Gastrocnemius medialis (tissue), 4 donors: ENCODE measurements at regions not wholly inside any gene's neighbourhood (a gene's known extent, or its start where the extent isn't known, plus 50 kb on each side); places are given as distances from the start of the nearest gene placed in this dataset.

ENCODE experiments used
- ATAC-seq, 2 donors: fragments of 150-250 bp; one replicate each; pipeline ENCODE4 v1.9.1; 2016
- DNase-seq, 2 donors: peaks; one replicate each; pipeline ENCODE4 v3.0.0-alpha.2; 2019
- H3K27ac ChIP-seq, 4 donors: fragments of 200-600 bp; sonication (generic); 1 replicate in 1 of 4; 2 replicates in 3 of 4; pipeline ENCODE4 v1.5.1; 2016 to 2018; ENCODE audit warnings: mild to moderate bottlenecking in 2 of 4, moderate library complexity in 1 of 4
- H3K27me3 ChIP-seq, 3 donors: fragments of 200-600 bp; sonication (generic) in 2 of 3; 1 replicate in 1 of 3; 2 replicates in 2 of 3; pipeline versions ENCODE4 v1.5.1 to v1.6.0; 2016 to 2019; ENCODE audit warnings: mild to moderate bottlenecking in 1 of 3, moderate library complexity in 1 of 3
- H3K36me3 ChIP-seq, 2 donors: fragments of 200-600 bp; sonication (generic) in 1 of 2; one replicate each; pipeline ENCODE4 v1.5.1; 2017 to 2018
- H3K4me1 ChIP-seq, 2 donors: fragments of 200-600 bp; sonication (generic) in 1 of 2; one replicate each; pipeline ENCODE4 v1.5.1; 2016 to 2017; ENCODE audit warnings: mild to moderate bottlenecking in 2 of 2
- H3K4me3 ChIP-seq, 4 donors: fragments of 200-600 bp; sonication (generic) in 3 of 4; 1 replicate in 1 of 4; 2 replicates in 3 of 4; pipeline ENCODE4 v1.5.1; 2016 to 2019; ENCODE audit warnings: mild to moderate bottlenecking in 2 of 4
- H3K9me3 ChIP-seq, 3 donors: fragments of 200-600 bp; sonication (generic) in 2 of 3; 1 replicate in 1 of 3; 2 replicates in 2 of 3; pipeline ENCODE4 v1.5.1; 2016 to 2019
- POLR2A ChIP-seq, 2 donors: fragments of 450-650 bp; IDR thresholded peaks; one replicate each; pipeline ENCODE4 v1.6.1; 2017; ENCODE audit warnings: antibody characterized with exemption in 2 of 2, mild to moderate bottlenecking in 2 of 2, moderate library complexity in 2 of 2
- in situ Hi-C, 4 donors: fragments of 200-750 bp; cut with MboI; loops; one replicate each; pipeline versions ENCODE4 v1.15.0 to v1.8.0; 2017; ENCODE audit warnings: low sequenced_read_pairs in 4 of 4
- intact Hi-C: fragments of 100-400 bp; cut with DNase I; formaldehyde crosslinking; loops from one replicate; pipeline ENCODE4 v1.15.1; 2023; ENCODE audit warnings: low total_unique reads
- TF ChIP-seq, protein P1 (sequence below), 5 experiments: fragments of 450-650 bp in 3 of 5; fragments of 200-600 bp in 2 of 5; sonication (generic) in 2 of 5; IDR thresholded peaks in 4 of 5; conservative IDR thresholded peaks in 1 of 5; 1 replicate in 4 of 5; 2 replicates in 1 of 5; pipeline ENCODE4 v1.5.1; 2016 to 2019; ENCODE audit warnings: antibody characterized with exemption in 5 of 5, mild to moderate bottlenecking in 3 of 5, moderate library complexity in 3 of 5

DNA sequence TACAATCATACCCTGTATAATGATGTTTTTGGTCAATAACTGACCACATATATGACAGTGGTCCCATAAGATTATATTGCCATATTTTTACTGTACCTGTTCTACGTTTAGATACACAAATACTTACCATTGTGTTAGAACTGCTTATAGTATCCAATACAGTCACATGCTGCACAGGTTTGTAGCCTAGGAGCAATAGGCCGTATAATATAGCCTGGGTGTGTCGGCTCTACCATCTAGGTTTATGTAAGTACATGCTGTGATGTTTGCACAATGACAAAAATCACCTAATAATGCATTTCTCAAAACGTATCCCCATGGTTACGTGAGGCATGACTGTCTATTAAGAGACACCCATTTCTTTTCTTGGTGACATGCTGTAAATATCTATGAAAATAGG is 55.0 kb upstream of the APCDD1 start:
- no peak overlapping the region for H3K4me3 ChIP-seq
- in situ Hi-C loops (no loop called here), intact Hi-C loops (no loop called here)
- H3K27me3 ChIP-seq, result no peaks in the 10 kb centered on the region
- DNase-seq (no peak), ATAC-seq (no peak)
- H3K4me1 ChIP-seq, result no peaks in the 10 kb centered on the region
- H3K27ac ChIP-seq, result no peak overlapping the region
- no peaks in the 10 kb centered on the region for H3K36me3 ChIP-seq
- H3K9me3 ChIP-seq, result no peaks in the 10 kb centered on the region
- TF ChIP-seq POLR2A (IDR thresholded peaks at IDR 0.05), result no peak
- TF ChIP-seq, protein P1, sequence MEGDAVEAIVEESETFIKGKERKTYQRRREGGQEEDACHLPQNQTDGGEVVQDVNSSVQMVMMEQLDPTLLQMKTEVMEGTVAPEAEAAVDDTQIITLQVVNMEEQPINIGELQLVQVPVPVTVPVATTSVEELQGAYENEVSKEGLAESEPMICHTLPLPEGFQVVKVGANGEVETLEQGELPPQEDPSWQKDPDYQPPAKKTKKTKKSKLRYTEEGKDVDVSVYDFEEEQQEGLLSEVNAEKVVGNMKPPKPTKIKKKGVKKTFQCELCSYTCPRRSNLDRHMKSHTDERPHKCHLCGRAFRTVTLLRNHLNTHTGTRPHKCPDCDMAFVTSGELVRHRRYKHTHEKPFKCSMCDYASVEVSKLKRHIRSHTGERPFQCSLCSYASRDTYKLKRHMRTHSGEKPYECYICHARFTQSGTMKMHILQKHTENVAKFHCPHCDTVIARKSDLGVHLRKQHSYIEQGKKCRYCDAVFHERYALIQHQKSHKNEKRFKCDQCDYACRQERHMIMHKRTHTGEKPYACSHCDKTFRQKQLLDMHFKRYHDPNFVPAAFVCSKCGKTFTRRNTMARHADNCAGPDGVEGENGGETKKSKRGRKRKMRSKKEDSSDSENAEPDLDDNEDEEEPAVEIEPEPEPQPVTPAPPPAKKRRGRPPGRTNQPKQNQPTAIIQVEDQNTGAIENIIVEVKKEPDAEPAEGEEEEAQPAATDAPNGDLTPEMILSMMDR (IDR thresholded peaks at IDR 0.05 in 4 of 5, conservative IDR thresholded peaks at IDR 0.05 in 1 of 5), result no peak

DNA sequence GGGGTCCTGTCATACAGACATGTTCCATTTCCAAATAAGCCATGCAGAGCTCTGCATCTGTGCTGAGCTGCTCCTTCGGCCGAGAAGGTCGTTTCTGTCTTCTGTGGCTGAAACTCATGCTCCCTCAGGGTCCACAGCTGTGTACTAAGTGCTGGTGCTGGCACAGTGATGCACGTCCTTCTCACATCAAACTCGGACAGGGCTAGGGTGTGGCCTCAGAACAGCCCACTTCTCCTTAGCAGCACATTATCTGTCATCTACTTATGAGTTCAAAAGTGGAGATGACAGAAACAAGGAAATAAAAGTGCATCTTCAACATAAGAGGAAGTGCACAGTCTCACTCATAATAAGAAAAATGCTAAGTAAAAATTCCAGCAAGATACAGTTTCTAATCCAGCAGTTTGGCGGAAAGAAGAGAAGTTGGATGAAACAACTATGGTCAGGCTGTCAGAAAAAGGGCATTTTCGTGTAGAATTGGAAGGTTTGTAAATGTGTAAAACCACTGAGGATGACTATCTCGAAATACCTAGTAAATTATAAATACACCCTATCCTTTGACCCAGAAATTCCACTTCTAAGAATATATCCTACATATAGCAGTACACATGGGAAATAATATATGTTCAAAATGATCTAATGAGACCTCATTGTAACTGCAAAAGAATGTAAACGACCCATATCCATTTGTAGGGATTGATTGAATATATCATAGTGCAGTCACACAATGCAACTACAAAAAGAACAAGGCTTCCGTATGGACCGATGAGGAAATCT is 53.7 kb upstream of the APCDD1 start:
- no peaks in the 10 kb centered on the region for H3K36me3 ChIP-seq
- no peak for ATAC-seq
- no peaks in the 10 kb centered on the region for H3K9me3 ChIP-seq
- H3K4me3 ChIP-seq, result no peak overlapping the region
- DNase-seq, result no peak
- H3K4me1 ChIP-seq, result no peaks in the 10 kb centered on the region
- TF ChIP-seq, protein P1 (IDR thresholded peaks at IDR 0.05 in 4 of 5, conservative IDR thresholded peaks at IDR 0.05 in 1 of 5), result no peak
- TF ChIP-seq POLR2A (IDR thresholded peaks at IDR 0.05), result no peak
- intact Hi-C loops (no loop called here), in situ Hi-C loops (no loop called here)
- no peaks in the 10 kb centered on the region for H3K27me3 ChIP-seq
- no peak overlapping the region for H3K27ac ChIP-seq

DNA sequence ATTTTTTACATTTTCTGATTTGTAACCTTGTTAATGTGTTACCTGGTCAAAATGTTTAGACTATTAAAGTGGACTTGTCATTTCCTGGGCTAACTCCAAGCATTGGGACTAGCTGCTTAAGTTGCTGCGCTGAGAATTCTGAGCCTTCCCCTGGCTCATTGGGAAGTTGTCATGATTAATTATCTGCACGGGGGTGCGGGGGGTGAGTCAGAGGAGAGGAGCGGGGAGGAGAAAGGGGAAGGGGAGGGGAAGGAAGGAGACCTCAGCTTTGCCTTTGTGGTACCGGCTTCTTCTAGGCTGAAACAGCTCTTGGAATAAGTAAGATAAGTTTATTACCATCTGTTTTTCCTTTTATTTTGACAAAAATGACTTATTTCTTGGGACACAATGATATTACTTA is 52.9 kb upstream of the APCDD1 start:
- Histone ChIP-seq H3K4me1 (no peaks in the 10 kb centered on the region), H3K9me3 (no peaks in the 10 kb centered on the region), H3K36me3 (no peaks in the 10 kb centered on the region), H3K27me3 (no peaks in the 10 kb centered on the region), H3K27ac (no peak overlapping the region), H3K4me3 (no peak overlapping the region)
- in situ Hi-C loops (no loop called here), intact Hi-C loops (no loop called here)
- DNase-seq (no peak), ATAC-seq (no peak)
- TF ChIP-seq POLR2A (IDR thresholded peaks at IDR 0.05), result no peak
- TF ChIP-seq, protein P1 (IDR thresholded peaks at IDR 0.05 in 4 of 5, conservative IDR thresholded peaks at IDR 0.05 in 1 of 5), result no peak

DNA sequence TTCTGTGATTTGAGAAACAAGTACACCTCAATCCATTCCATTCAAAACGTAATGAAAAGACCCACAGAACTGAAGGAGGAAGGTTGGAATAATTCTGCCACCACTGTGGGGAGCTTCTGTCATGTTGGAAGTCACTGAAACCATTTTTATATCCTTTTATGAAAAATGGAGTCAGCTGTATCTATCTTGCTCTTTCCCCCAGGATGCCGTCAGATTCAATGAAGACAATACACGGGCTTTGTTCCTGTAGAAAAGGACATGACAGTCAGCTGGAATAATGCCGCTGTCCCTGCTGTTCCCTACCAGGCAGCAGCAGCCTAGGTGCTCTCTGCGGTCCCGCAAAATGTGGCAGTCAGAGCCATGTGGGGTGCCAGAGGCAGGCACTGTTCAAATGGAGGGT is 52.5 kb upstream of the APCDD1 start:
- Histone ChIP-seq H3K4me1 (no peaks in the 10 kb centered on the region), H3K9me3 (no peaks in the 10 kb centered on the region), H3K36me3 (no peaks in the 10 kb centered on the region), H3K27ac (no peak overlapping the region), H3K4me3 (no peak overlapping the region), H3K27me3 (no peaks in the 10 kb centered on the region)
- TF ChIP-seq POLR2A (IDR thresholded peaks at IDR 0.05), result no peak
- TF ChIP-seq, protein P1 (IDR thresholded peaks at IDR 0.05 in 4 of 5, conservative IDR thresholded peaks at IDR 0.05 in 1 of 5), result no peak
- intact Hi-C loops, result no loop called here
- in situ Hi-C loops, result no loop called here
- no peak for ATAC-seq
- DNase-seq, result no peak
